HFFc6 (cell line): ENCODE measurements at regions not wholly inside any gene's neighbourhood (a gene's known extent, or its start where the extent isn't known, plus 50 kb on each side); places are given as distances from the start of the nearest gene placed in this dataset.

Experiments
- DNase-seq: peaks from one replicate; pipeline ENCODE4 v3.0.0-alpha.2; 2018
- H3K27ac Mint-ChIP-seq: 2 replicates; pipeline ENCODE4 v1.8.0; 2020; ENCODE audit warnings: mild to moderate bottlenecking, mixed read lengths
- H3K27me3 Mint-ChIP-seq: 2 replicates; pipeline ENCODE4 v1.8.0; 2021; ENCODE audit warnings: mild to moderate bottlenecking, moderate library complexity, mixed read lengths; ENCODE audit not compliant: insufficient read depth
- H3K36me3 Mint-ChIP-seq: 2 replicates; pipeline ENCODE4 v1.8.0; 2021; ENCODE audit warnings: low read depth, mixed read lengths
- H3K4me1 Mint-ChIP-seq: 2 replicates; pipeline ENCODE4 v1.8.0; 2020; ENCODE audit warnings: low read depth, mixed read lengths
- H3K4me3 Mint-ChIP-seq: 2 replicates; pipeline ENCODE4 v1.8.0; 2020; ENCODE audit warnings: mild to moderate bottlenecking, moderate library complexity, mixed read lengths
- H3K9me3 Mint-ChIP-seq: 2 replicates; pipeline ENCODE4 v1.8.0; 2020; ENCODE audit warnings: mild to moderate bottlenecking, mixed read lengths
- CTCF ChIP-seq: fragments of 200-600 bp; sonication (generic); IDR thresholded peaks from 2 replicates; pipeline ENCODE4 v1.5.0; 2021; ENCODE audit warnings: antibody characterized with exemption, mild to moderate bottlenecking

- no peaks in the 10 kb centered on the region for H3K4me1 Mint-ChIP-seq
- no peak overlapping the region for H3K27ac Mint-ChIP-seq
- H3K9me3 Mint-ChIP-seq: peaks cover 10% of the 10 kb centered on the region
- no peaks in the 10 kb centered on the region; the same call in 1 of the 2 replicates for H3K36me3 Mint-ChIP-seq
- H3K27me3 Mint-ChIP-seq: peaks cover 19% of the 10 kb centered on the region
- H3K4me3 Mint-ChIP-seq: no peak overlapping the region
- DNase-seq: no peak
- no peak for TF ChIP-seq CTCF
These were observed 52.9 kb upstream of the RNU6-1 start for GRCh38 chr15:67892559-67893377.

- Mint-ChIP-seq H3K36me3 (no peaks in the 10 kb centered on the region; the same call in 1 of the 2 replicates), H3K9me3 (peaks cover 10% of the 10 kb centered on the region), H3K27me3 (peaks cover 2% of the 10 kb centered on the region), H3K4me3 (no peak overlapping the region), H3K27ac (no peak overlapping the region), H3K4me1 (no peaks in the 10 kb centered on the region)
- TF ChIP-seq CTCF: no peak
- DNase-seq: no peak
These were observed 55.4 kb upstream of the RNU6-1 start for GRCh38 chr15:67895237-67895636.

DNA sequence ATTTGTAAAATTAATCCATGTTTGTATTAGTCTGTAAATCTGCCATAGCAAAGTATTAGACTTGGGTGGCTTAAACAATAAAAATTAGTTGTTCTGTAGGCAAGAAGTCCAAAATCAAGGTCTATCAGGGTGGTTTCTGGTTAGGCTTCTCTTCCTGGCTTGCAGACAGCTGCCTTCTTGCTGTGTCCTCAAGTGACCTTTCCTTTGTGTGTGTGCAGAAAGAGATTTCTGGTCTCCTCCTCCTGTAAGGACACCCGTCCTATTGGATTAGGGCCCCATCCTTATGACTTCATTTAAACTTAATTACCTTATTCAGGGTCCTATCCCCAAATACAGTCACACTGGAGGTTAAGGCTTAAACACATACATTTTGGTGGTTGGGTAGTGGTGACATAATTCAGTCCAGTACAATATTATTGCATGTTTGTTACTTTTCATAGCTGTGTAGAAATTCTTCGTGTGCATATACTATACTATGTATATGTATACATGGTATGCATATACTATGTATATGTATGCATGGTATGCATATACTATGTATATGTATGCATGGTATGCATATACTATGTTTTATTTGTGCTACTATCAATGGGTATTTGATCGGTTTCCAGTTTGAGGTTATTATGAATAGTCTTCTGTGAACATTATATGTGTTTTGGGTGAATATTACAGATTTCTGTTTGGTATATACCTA, 57.9 kb upstream of the RNU6-1 start:
- Mint-ChIP-seq H3K27me3 (peaks cover 7% of the 10 kb centered on the region; the same call in 1 of the 2 replicates), H3K9me3 (peaks cover 10% of the 10 kb centered on the region), H3K27ac (no peak overlapping the region), H3K4me1 (no peaks in the 10 kb centered on the region), H3K4me3 (no peak overlapping the region), H3K36me3 (no peaks in the 10 kb centered on the region; the same call in 1 of the 2 replicates)
- DNase-seq: no peak
- TF ChIP-seq CTCF: no peak

- H3K27me3 Mint-ChIP-seq: peaks cover 5% of the 10 kb centered on the region
- peaks cover 10% of the 10 kb centered on the region for H3K9me3 Mint-ChIP-seq
- no peak overlapping the region for H3K27ac Mint-ChIP-seq
- H3K4me3 Mint-ChIP-seq: no peak overlapping the region
- no peaks in the 10 kb centered on the region for H3K4me1 Mint-ChIP-seq
- no peak for TF ChIP-seq CTCF
- no peaks in the 10 kb centered on the region; the same call in 1 of the 2 replicates for H3K36me3 Mint-ChIP-seq
- no peak for DNase-seq
These were observed 59.9 kb upstream of the RNU6-1 start for GRCh38 chr15:67899596-67900283.

- no peak overlapping the region for H3K27ac Mint-ChIP-seq
- H3K9me3 Mint-ChIP-seq: peaks cover 5% of the 10 kb centered on the region
- H3K36me3 Mint-ChIP-seq: no peaks in the 10 kb centered on the region; the same call in 1 of the 2 replicates
- TF ChIP-seq CTCF: no peak
- no peak for DNase-seq
- no peak overlapping the region for H3K4me3 Mint-ChIP-seq
- H3K4me1 Mint-ChIP-seq: no peaks in the 10 kb centered on the region
- H3K27me3 Mint-ChIP-seq: peaks cover 5% of the 10 kb centered on the region
These were observed 60.8 kb upstream of the RNU6-1 start for GRCh38 chr15:67900621-67901147.
